COLO668 (cell line): ENCODE measurements at regions not wholly inside any gene's neighbourhood (a gene's known extent, or its start where the extent isn't known, plus 50 kb on each side); places are given as distances from the start of the nearest gene placed in this dataset.

Source experiments
- DNase-seq: peaks from one replicate; lab custom pipeline; 2025; ENCODE audit not compliant: unreplicated experiment; lab: John Stamatoyannopoulos, UW

DNA sequence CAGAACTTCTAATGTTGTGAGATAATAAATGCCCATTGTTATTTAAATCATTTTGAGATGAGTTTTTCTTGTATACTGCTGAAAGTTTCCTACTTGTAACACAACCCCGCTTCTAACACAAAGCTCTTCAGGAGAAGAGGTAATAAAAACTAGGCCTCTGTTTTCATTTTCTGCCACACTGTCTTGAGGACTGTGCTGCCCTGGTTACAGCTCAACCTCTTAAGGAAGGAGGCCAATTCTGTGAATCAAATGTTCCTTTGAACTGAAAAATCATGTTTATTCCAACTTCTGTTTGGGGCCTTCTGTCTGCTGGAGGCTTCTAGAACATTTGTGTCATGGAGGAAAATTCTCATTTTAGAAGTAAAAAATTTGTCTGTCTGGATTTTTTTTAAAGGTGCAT lies 100.3 kb downstream of the LRIG3 start:
- no peak for DNase-seq
